ENCODE measurements at regions not wholly inside any gene's neighbourhood (a gene's known extent, or its start where the extent isn't known, plus 50 kb on each side); places are given as distances from the start of the nearest gene placed in this dataset.

DNA sequence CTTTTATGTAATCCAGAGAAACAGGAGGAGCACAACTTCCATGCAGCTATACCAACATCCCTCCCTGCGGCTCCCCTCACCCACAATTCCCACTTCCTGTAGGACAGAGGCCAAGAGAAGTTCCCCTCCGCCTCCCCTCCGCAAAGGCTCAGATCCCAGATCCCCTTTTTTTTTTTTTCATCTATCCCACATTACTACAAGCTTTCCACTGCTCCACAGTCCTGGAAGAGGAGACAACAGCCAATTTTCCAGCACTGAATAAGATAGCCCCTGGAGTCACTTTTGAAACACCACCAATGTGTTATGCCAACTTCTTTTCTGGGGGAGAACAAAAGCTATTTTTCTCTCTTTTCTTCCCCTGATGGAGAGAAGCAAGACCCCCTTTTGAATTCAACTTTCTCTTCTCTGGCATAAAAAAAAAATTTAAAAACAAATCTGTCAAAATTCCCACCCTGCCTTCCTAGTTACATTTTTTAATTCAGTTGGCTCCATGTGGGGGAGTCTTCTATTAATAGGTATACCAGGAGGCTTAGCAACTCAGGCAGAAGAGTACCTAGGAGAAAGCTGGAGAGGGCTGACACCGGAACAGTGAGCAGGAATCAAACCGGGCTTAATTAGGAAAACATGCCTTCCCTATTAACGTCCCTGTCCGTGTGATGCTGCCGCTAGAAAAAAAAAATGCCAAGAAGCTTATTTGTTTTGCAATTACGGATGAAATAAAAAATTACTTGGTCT lies 543.4 kb downstream of the BUD13 start:
- no peak for ATAC-seq
- no peak for DNase-seq (ENCODE audit: low read depth in 1 of 2, low spot score in 1 of 2)
- ChIA-PET POLR2A (no interaction called here), CTCF (interaction anchor here (0.9 to 1.9 kb wide), 2 partner anchors 12 to 462 kb away, joined by 3 to 8 read pairs; no protein-coding TSS in a partner anchor)
- Histone ChIP-seq H3K9me3 (no peaks in the 10 kb centered on the region), H3K27ac (no peak overlapping the region), H3K4me3 (no peak overlapping the region), H3K4me1 (no peaks in the 10 kb centered on the region), H3K4me2 (no peak overlapping the region)
- no peak for TF ChIP-seq HOXB13 (CRISPR knock-in tag; IDR thresholded peaks at IDR 0.05; ENCODE audit: low read depth)
- no peak for TF ChIP-seq CEBPB (IDR thresholded peaks at IDR 0.05)
- no peak for TF ChIP-seq POLR2A (IDR thresholded peaks at IDR 0.05; ENCODE audit: low read length)
- no peak for TF ChIP-seq MAFK (IDR thresholded peaks at IDR 0.05; ENCODE audit: partially characterized antibody)
- no peak for TF ChIP-seq RCOR1 (IDR thresholded peaks at IDR 0.05; ENCODE audit: low read depth, low read length)
- no peak for TF ChIP-seq ELK1 (IDR thresholded peaks at IDR 0.05; ENCODE audit: low read depth, low read length)
- WGBS (ENCODE audit: missing lambda C conversion rate): 5% methylated on average over 9 of the region's 9 CpGs
- no peak for FAIRE-seq

- 10% methylated on average over 3 of the region's 3 CpGs for WGBS (ENCODE audit: missing lambda C conversion rate)
- no peak for TF ChIP-seq EHF (CRISPR knock-in tag; IDR thresholded peaks at IDR 0.05)
- TF ChIP-seq GATA3 (IDR thresholded peaks at IDR 0.05; ENCODE audit: borderline replicate concordance): no peak
- no peak for TF ChIP-seq MAZ (IDR thresholded peaks at IDR 0.05; ENCODE audit: borderline replicate concordance, low read depth, low read length)
- no peak for TF ChIP-seq ATOH8 (CRISPR knock-in tag; IDR thresholded peaks at IDR 0.05; ENCODE audit: low read depth)
- TF ChIP-seq MAFK (IDR thresholded peaks at IDR 0.05; ENCODE audit: partially characterized antibody): no peak
- TF ChIP-seq RNF2 (IDR thresholded peaks at IDR 0.05; ENCODE audit: borderline replicate concordance, low read depth): no peak
- no peak for TF ChIP-seq POLR2AphosphoS2 (conservative IDR thresholded peaks at IDR 0.05; ENCODE audit: low read length)
- TF ChIP-seq HOXA7 (CRISPR knock-in tag; IDR thresholded peaks at IDR 0.05): no peak
- no peak for TF ChIP-seq RCOR1 (IDR thresholded peaks at IDR 0.05; ENCODE audit: low read depth, low read length)
- DNase-seq (ENCODE audit: low read depth in 1 of 2, low spot score in 1 of 2) (no peak), ATAC-seq (no peak), FAIRE-seq (no peak)
- Histone ChIP-seq H3K4me2 (no peak overlapping the region), H3K9me3 (no peaks in the 10 kb centered on the region), H3K4me1 (no peaks in the 10 kb centered on the region), H3K4me3 (no peak overlapping the region), H3K27ac (no peak overlapping the region)
- CTCF ChIA-PET: interaction anchor here (2.0 kb wide), 1 partner anchor 10 kb away, joined by 7 read pairs; no protein-coding TSS in a partner anchor
- POLR2A ChIA-PET: no interaction called here
These were observed 546.1 kb downstream of the BUD13 start for GRCh38 chr11:116226731-116227130.

GRCh38 chr11:116225784-116226585 lies 546.8 kb downstream of the BUD13 start:
- TF ChIP-seq CBX8 (IDR thresholded peaks at IDR 0.05) (no peak), BHLHE40 (IDR thresholded peaks at IDR 0.05; ENCODE audit: low read depth, low read length) (no peak), FOSB (CRISPR knock-in tag; IDR thresholded peaks at IDR 0.05) (no peak), EHMT2 (IDR thresholded peaks at IDR 0.05; ENCODE audit: low read depth) (no peak), PHF8 (IDR thresholded peaks at IDR 0.05; ENCODE audit: borderline replicate concordance, low read depth) (no peak), CBX2 (IDR thresholded peaks at IDR 0.05; ENCODE audit: borderline replicate concordance, low read depth) (no peak)
- Histone ChIP-seq H3K4me2 (no peak overlapping the region), H3K4me1 (no peaks in the 10 kb centered on the region), H3K9me3 (no peaks in the 10 kb centered on the region), H3K27ac (no peak overlapping the region), H3K4me3 (no peak overlapping the region)
- no peak for DNase-seq (ENCODE audit: low read depth in 1 of 2, low spot score in 1 of 2)
- no peak for FAIRE-seq
- no peak for ATAC-seq
- ChIA-PET POLR2A (no interaction called here), CTCF (interaction anchor here (1.0 to 2.0 kb wide), 3 partner anchors 9 to 16 kb away, joined by 3 to 7 read pairs (median 4); no protein-coding TSS in a partner anchor)
- WGBS (ENCODE audit: missing lambda C conversion rate): 19% methylated on average over 7 of the region's 7 CpGs
